ENCODE measurements at regions not wholly inside any gene's neighbourhood (a gene's known extent, or its start where the extent isn't known, plus 50 kb on each side); places are given as distances from the start of the nearest gene placed in this dataset.
A peak's percentile ranks its signal among the peaks of the same experiment; 100 is the strongest.

GRCh38 chr7:46545790-46546189, 624.7 kb upstream of the IGFBP3 start:
- H3K4me3 ChIP-seq (ENCODE audit: low read length), result no peak overlapping the region
- TF ChIP-seq CTCF (conservative IDR thresholded peaks at IDR 0.05; ENCODE audit: low read depth, low read length), result no peak
- DNase-seq (ENCODE audit: low read depth), result peak; percentile 81

GRCh38 chr7:46544396-46545008, 623.4 kb upstream of the IGFBP3 start:
- TF ChIP-seq CTCF (conservative IDR thresholded peaks at IDR 0.05; ENCODE audit: low read depth, low read length), result no peak
- peak; percentile 64 for DNase-seq (ENCODE audit: low read depth)
- no peak overlapping the region for H3K4me3 ChIP-seq (ENCODE audit: low read length)

GRCh38 chr7:46542076-46542475, 621.0 kb upstream of the IGFBP3 start:
- no peak overlapping the region for H3K4me3 ChIP-seq (ENCODE audit: low read length)
- no peak for TF ChIP-seq CTCF (conservative IDR thresholded peaks at IDR 0.05; ENCODE audit: low read depth, low read length)
- no peak for DNase-seq (ENCODE audit: low read depth)

GRCh38 chr7:46539892-46540483, 618.9 kb upstream of the IGFBP3 start:
- no peak for TF ChIP-seq CTCF (conservative IDR thresholded peaks at IDR 0.05; ENCODE audit: low read depth, low read length)
- H3K4me3 ChIP-seq (ENCODE audit: low read length), result no peak overlapping the region
- DNase-seq (ENCODE audit: low read depth), result no peak

- DNase-seq (ENCODE audit: low read depth), result no peak
- no peak overlapping the region for H3K4me3 ChIP-seq (ENCODE audit: low read length)
- TF ChIP-seq CTCF (conservative IDR thresholded peaks at IDR 0.05; ENCODE audit: low read depth, low read length), result no peak
These were observed 616.3 kb upstream of the IGFBP3 start for GRCh38 chr7:46537191-46537905.

GRCh38 chr7:46534664-46535588, 613.9 kb upstream of the IGFBP3 start:
- peak; percentile 84 for DNase-seq (ENCODE audit: low read depth)
- no peak overlapping the region for H3K4me3 ChIP-seq (ENCODE audit: low read length)
- TF ChIP-seq CTCF (conservative IDR thresholded peaks at IDR 0.05; ENCODE audit: low read depth, low read length), result no peak

Data from retinal pigment epithelial cell (primary cell).